ENCODE measurements at regions not wholly inside any gene's neighbourhood (a gene's known extent, or its start where the extent isn't known, plus 50 kb on each side); places are given as distances from the start of the nearest gene placed in this dataset.

DNA sequence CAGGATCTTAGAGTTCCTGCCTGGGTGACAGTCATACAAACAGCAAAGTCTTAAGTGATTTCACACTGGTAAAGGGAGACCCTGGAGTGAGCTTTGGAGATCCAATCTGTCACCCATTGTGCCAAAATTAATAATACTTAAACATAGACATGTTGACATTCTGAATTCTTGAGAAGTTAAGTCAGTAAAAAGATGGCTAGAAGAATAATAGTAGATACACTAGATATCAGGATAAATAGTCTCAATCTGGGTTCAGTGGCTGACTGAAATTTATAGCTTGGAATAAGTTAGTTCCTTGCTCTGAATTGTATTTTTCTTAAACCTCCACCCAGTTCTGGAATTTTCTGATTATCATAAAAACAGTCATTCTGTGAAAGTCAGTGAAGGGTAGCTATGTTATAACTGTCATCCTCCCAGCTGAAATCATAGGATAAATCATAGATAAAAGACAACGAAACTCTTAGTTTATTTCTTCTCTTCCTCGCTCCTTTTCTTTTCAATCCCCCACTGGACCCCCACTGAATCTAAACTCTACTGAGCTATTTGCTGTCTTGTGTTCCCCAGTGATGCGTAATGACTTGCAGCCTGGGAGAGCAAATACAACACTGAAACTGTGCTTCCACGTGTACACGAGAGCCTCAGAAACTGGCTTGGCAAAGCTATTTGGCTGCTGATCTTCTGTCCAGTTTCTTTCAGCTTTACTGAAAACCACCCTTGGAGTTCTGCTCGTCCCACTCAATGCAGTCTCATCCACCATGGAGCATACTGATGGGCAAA is 175.4 kb upstream of the TP63 start:
- no peak for DNase-seq

DNA sequence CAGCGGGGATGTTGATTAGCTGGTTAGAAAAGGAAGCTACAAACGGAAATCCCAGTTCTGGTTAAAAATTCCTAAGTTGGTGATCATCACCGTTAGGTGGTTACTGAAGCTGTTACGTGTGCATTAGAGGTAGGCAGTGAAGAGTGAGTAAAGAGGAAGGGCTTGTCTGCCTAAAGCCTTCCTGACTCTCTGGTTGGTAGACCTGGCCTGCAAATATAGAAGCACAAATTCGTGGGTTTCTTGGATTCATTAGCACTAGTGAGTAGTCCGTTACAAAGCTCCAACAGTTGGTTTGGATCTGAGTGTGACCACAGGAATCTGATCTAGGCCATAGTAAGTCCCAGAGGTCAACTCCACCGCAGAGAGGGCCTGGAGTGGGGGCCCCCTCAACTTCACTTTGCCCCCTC is 174.0 kb upstream of the TP63 start:
- DNase-seq, result no peak

DNA sequence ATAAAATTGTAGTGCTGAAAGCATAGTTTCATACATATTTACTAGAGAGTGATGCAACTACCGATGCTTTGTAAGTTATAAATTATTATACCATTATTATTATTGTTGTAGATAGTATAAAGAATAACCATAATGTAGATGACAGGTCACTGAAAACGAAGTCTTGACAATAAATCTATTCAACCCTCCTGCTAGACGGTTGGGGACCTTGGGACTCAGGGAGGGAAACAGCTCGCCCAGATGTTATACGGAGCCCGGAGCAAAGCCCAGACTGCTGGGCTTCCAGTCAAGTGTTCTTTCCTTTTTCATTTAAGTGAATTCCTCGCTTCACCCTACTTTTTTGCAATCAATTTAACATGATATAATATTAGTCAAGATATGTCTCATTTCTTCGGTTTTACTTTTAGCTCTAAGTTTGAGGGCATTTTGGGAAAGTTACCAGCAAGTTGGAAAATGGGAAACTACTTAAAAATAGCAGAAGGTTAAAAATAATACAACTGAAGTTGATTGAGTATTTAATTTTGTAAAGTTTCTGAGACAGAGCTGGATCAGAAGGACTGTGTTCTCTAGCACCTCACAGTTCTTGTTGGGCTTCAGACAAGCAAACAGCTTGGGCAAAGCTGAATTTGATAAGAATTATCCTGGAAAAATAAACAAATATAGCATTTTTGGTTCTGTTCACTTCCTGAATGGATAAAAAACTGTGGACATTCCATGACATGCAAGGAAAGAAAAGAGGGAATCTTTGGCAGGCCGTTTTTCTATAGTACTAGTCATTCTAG is 173.4 kb upstream of the TP63 start:
- DNase-seq, result no peak

DNA sequence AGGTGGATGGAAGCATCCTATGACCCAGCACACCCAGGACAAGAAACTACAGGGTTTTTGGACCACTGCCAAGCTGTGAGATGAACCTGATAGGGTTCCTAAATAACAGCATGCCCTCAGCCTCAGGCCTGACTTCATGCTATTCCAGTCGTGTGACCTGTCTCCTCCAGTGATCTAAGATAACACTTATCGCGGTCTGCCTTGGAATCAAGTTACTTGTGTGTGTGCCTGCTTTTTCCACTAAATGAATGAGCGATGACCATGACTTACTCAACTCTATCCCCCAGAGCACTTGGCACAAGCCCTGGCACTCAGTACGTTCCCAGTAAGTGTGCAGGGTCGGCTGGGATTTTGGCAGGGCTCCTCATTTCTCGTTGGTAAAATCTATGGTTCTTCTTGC is 172.7 kb upstream of the TP63 start:
- peak in 1 of 2 experiments; percentile 13 for DNase-seq

DNA sequence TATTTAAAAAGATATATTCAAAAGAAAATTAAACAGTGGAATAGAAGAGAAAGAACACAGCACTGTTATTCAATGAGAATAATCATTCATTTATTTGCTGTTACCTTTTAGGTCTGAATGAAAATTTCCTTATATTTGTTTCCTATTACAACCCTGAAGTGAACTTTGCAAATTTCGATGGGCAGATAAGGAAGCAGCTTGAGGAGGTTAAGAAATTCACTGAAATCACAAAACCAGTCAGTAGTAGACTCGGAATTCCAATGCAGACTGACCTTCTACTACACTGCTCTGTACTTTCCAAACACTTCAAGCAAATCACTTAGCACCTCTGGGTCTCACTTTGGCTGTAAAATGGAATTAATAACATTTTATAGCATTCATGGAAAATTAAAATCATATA is 172.0 kb upstream of the TP63 start:
- DNase-seq, result no peak

DNA sequence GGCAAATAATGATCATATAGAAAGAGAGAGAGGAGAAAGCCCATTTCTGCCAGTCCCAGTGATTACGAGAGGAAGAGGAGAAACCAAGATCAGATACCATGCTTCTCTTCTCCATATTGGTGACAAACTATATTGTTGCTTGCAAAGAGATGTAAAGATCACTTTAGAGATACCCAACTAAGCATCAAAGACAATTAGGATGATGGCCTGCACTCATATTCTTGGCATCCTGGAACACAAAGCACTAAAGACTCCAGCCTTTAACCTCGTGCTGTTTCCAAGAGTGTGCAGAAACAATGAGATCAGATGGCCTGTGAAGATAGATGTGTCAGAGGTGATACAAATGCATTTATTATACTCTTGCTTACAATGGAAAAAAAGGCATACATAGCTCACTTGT is 170.7 kb upstream of the TP63 start:
- no peak for DNase-seq

DNA sequence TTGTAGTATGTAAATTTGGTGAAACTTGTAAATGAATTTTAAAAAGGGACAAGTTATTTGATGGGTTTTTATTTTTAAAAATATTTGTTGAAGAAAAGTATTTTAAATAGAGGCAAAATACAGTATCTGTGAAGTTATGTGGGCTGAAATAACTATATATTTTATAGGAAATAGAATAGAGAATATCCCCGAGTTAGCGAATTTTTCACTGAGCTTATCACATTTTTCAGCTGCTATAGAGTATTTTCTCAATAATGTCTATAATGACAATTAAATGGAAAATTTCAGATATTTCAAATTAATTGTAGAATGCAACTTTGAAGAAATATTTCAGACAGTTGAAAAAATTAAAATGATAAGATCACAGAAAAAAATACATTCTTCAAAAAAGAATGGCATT is 166.4 kb upstream of the TP63 start:
- DNase-seq, result no peak

DNA sequence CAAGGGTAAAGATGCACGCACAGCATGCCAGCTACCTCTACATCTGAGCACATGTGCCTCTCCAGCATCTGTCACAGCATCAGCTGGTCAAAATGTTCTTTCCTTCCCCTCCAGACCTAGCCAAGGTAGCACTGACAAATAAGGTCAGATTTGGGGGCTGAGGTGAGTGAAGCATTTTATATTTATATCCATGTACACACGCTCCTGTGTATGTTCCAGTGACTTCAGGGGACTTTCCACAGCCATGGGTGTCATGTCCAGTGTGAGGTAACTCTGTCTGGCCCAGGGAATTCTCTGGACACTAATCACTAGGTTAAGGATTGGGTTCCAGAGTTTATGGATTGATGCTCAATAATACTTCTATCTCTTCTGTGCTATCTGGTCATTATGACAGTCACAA is 165.2 kb upstream of the TP63 start:
- no peak for DNase-seq

DNA sequence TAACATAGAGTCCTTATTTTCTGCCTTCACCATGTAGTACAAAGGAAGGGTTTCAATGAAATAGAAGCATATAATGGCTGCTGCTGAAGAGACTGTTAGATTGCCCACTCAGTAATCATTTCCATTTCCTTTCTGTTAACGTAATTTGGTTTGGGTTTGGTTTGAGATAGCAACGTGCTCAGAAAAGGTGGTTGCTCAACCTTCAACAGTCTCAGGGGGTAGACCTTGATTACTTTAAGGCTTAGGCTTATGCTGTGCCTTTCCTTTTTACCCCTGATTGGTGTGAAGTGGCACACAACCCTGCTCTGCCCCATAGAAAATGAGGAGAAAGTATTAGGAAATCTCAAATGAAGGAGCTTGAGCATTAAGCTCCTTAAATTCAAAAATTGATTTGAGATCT is 163.7 kb upstream of the TP63 start:
- DNase-seq, result no peak

DNA sequence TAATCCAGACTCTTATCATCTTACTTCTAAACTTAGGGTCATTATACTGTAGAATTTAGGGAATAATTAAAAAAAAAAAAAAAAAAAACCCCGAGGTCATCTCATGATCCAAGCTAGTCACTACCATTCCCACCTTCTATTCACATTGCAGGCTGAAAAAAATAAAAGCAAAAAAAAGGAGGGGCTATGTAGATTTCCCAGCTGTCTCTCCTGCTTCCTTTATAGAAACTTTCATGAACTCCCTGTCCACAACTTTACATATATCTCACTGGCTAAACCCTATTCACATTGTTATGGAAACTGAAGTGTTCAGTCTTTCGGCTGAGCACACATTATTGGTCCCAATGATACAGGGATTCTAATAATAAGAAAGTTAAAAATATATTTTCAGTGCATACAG is 156.2 kb upstream of the TP63 start:
- no peak for DNase-seq

DNA sequence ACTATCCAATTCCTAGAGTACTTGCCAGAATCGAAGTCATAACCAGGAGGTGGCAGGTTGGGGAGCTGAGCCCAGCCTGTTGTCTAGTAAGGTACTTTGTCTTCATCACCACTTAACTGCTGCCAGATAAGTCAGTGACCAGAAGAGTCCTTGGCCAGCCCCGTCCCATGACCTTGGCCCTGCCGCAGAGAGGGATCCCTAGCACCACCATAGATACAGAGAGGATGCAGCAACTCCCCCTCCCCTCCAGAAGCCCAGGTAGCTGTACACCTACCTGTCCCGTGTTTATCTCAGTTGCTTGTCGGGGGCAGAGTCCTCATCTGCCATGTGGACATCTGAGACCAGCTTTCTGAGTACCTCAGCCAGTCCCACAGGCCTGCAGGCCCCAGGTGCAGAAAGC is 153.6 kb upstream of the TP63 start:
- no peak for DNase-seq

DNA sequence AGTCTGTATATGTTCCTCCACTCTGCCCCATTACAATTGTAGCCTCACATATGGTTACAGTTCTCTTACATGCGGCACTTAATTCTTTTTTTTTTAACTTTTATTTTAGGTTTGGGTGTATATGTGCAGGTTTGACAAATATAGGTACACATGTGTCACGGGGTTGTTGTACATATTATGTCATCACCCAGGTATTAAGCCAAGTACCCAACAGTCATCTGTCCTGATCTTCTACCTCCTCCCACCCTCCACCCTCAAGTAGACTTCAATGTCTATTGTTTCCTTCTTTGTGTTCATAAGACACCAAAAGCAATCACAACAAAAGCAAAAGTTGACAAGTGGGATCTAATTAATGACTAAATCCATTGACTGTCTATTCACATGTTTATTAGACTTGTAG is 144.6 kb upstream of the TP63 start:
- DNase-seq, result no peak

DNA sequence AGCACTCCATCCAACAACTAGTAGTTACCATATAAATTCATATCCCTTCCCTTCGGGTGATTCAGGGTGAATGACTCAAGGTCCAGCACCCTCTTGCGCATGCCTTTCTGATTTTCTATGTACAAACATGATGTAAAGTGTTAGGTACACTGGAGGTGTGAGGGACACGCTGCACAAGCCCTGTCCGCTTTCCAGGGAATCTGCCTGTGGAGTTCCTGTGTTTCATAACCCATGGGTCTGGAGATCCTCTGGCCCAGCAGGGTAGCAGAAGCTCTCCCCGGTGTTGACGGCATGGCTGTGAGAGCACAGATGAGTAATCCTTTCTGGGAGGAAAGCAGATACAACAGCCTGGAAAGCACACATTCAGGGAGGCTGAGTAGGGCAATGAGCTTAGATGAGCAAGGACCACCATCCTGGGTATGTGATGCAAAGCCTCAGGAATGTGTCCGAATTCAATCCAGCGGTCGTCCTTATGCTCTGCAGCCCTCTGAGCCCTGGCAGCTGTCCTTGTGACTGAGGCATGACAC is 142.9 kb upstream of the TP63 start:
- no peak for DNase-seq

DNA sequence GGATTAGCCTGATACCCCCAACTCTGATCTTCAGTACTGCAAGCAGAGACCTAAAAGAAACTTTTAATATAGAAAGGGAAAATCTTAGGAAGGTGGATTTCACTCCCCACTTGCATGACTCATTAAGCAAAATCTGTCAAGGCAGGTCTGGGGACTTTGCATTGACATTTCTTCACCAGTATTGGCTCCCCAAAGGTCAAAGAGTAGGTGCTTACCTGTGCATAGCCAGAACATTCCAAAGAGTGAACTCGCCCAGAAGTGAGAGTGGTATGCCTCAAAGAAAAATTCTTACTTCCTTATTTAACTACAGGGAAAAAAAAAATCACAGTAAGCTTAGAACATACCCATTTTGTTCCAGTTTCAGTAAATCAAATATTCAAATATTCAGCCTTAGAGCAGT is 140.9 kb upstream of the TP63 start:
- no peak for DNase-seq

DNA sequence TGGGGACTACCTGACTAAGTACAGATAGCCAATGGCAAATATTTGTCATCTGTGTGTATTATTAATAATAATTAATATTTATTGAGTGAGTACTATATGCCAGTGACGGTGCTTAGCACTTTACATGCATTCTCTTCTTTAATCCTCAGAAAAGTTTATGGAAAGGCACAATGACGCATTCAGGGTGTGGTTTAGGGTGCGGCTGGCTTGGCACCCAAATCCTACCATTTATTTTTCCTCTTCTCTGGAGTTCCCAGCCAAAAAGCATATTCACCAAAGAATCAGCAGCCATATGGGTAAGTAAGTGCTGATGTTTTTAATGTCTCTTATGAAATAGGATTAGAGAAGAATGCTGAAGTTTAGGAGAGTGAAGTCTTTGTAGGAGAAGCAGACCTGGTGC is 140.4 kb upstream of the TP63 start:
- DNase-seq, result no peak

DNA sequence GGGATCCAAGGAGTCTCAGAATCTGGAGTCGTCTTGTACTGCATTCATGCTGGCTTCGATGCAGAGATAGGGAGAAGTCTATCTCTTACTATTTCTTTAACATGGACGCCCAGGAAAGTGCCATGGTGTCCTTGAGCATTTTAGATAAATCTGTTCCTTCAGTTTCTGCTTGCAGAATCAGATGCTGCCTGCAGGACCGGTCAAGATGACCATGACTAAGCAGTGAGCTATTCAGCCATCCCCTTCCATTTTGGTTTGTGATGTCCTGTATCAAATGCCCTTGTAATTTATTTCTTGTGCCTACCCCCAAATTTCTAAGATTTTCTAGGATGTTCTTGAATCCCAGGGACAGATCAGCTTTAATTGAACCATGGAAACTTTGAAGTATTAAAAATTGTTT is 139.4 kb upstream of the TP63 start:
- DNase-seq, result no peak

DNA sequence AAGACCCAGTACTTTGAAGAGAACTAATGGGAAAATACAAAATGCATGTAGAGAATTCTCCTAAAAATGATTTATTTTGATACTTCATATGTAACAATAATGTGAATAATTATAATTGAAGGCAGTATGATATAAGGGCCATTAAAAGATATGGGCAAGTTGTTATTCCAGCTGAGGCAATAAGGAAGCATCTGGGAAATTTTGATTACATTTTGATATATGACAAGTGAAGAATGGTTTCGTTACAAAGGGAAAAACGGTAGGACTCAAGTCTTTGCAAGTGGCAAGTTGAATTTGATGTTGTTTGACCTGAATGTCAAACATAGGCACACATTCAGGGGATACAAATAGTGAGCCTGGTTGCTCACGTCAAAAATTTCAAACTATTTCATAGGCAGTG is 137.9 kb upstream of the TP63 start:
- no peak for DNase-seq

DNA sequence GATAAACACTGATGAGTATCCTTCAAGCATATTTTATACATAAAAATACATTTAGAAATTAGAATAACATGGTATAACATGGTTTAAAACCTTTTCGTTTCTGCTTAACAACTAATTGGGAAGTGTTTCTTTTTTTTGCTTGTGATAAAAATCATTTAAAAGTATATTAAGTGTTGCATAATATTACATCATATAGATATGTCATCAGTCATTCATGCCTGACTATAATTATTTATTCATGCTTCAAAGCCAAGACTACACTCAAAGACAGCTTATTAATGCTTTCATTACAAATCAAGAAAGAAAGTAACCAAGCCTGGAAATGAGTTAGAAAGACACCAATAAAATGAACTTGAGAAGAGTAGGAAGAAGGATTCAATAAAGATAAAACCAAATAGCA is 136.6 kb upstream of the TP63 start:
- DNase-seq, result no peak

DNA sequence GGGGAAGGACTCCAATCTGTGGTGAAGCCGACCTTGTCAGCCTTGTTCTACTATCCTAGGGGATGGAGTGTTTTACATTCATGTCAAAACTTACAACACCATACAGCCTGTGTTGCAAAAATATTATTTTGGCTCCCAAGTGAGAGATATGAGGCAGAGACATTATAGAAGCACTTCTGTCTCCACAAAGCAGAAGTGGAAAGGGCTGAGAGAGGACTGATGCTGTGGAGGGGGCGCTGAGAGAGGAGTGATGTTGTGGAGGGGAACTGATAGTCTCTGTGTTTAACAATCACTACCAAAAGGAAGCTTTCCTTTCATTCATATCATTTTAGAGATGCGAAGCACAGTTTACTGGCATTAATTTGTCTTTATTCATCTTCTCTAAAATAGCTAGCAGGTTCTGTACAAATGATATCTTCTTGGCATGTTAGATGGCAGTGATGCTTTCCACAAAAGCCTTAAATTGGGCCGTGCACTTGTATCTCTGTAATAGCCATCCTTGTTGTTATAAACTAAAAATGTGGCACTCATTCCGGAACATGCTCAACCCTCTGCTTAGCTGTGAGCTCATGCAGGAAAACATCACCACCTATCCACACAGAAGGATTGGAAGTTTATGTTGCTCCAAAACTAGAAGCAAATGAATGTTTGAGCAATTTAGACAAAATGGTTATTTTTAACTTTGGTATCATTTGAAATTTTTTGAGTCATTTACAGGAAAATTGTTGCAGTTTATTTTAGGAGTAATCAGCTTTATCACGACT is 134.6 kb upstream of the TP63 start:
- no peak for DNase-seq

DNA sequence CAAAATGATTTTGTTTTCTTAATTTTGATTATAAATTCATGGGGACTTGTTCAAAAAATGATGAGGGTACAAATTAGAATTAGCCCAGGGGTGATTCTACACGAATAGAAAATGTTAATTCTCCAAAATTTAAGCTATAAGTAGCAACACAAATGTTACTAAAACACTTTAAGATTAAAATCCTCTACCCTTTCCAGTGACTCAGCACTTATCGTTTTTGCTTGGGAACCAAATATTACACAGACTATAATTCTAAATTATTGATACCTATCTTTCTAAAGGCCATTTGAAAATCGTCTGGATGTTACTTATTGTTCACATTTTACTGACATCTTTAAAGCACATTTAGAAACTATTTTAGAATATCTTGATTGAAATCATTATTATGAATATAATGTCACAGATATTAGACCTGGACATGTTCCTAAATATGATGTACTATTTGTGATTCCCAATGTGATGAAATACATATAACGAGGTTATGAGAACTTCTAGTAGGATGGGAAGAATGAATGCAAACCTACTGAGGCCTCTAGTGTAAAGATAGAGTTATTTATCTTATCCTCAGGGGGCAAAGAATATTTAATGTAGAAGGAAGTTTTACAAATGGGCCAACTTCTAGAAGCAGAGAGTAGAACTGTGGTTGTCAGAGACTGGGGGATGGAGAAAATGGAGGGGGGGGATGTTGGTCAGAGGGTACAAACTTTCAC is 132.0 kb upstream of the TP63 start:
- DNase-seq, result no peak

DNA sequence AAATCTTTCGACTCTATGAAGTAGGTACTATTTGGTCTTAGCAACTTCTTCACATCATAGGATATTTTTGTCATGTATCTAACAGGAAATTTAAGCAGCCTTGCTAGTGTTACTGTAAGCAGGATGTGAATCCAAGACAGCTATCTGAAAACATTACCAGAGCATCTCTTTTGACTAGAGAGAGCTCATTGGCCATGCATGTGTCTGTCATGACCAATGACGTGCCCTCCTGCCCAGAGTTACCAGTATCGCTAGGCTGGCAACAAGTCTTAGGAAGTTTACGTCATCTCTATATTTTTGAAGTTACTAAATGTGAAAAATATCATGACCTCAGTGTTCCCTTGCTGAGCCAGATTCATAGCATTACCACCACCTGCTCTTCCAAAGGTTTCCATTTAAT is 130.9 kb upstream of the TP63 start:
- no peak for DNase-seq

DNA sequence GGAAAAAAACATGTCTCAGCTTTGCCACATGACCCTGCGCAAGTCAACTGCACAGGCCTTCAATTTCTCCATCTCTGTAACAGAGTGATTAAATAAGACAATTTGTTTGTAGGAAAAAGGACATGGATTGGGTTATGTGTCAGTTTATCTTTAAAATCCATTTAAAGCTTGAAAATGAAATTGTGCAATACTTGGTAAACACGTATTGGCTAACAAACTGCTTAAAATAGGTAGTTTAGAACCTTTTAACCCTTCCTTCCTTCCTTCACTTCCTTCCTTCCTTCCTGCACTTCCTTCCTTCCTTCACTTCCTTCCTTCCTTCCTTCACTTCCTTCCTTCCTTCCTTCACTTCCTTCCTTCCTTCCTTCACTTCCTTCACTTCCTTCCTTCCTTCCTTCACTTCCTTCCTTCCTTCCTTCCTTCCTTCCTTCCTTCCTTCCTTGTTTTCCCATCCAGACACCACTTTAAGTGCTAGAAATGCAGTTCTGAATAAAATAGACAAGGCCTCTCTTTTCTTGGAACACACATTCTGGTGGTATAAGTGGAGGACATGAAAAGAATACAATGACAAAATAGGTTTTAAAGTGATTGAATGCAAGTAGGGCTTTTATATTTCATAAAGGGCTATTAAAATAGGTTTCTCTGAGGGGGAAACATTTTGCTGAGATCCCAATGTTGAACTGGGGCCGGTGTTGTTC is 130.2 kb upstream of the TP63 start:
- no peak for DNase-seq
